Activated CD4-positive, alpha-beta T cell treated with anti-CD3 and anti-CD28 coated beads, Interleukin-10, Interleukin-2, amounts not matched to agents 100 ng/mL and 50 ng/mL, durations not matched to agents 16 hours and 8 hours (primary cell): ENCODE measurements at regions not wholly inside any gene's neighbourhood (a gene's known extent, or its start where the extent isn't known, plus 50 kb on each side); places are given as distances from the start of the nearest gene placed in this dataset.

Experiments used
- DNase-seq: peaks from one replicate; pipeline ENCODE4 v3.0.0-alpha.2; 2020

DNA sequence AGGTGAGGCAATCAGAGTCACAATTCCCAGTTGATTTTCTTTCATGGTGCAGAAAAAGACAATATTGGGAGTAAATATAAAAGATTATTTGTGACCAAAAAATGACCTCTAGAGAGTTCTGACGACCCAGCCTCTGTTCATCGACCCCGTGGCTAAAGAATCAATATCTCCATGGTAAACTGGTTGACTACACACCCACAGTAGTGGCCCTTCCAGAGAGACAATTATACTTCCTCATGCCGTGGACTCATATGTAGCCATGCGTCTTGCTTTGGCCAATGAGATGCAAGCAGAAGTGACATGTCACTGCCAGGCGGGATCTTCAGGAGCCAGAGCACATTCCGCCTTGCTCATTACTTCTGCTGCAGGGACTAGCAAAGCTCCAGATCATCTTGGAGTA lies 163.3 kb upstream of the RAD23B start:
- no peak for DNase-seq

DNA sequence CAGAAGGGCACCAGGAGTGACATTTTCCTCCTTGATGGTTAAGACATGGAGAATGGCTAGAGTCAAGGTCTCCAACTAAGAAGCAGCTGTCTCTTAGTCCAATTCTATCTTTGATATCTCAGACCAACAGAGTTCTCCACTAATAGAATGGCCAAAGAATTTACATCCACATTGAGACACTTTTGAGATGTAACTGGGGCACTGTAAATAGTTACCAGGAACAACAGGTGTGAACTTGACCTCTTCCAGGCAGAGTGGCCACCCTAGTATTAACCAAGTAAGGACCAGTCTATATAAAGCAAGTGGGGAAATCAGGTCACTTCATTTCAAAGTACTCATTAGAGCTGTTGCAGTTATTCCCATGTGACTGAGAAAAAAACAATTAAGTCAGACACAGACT lies 159.7 kb upstream of the RAD23B start:
- no peak for DNase-seq

DNA sequence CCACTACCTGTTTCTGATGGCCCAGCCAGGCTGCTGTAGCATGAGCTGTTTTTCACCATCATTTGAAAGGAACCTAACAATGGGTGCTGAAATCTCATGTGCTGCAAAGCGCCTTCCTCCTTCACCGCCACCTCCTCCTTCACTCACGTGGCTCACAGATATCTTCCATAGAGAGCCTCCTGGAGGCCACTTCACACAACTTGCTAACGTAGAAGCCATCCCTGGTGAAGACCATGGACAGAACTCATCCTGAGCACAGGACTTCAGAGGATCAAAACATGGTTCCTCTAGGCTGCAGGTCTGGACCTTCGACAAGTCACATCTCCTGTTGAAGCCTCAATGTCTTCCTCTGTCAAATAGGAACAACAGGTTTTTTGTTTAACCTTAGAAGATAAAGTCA lies 155.5 kb upstream of the RAD23B start:
- DNase-seq = no peak

DNA sequence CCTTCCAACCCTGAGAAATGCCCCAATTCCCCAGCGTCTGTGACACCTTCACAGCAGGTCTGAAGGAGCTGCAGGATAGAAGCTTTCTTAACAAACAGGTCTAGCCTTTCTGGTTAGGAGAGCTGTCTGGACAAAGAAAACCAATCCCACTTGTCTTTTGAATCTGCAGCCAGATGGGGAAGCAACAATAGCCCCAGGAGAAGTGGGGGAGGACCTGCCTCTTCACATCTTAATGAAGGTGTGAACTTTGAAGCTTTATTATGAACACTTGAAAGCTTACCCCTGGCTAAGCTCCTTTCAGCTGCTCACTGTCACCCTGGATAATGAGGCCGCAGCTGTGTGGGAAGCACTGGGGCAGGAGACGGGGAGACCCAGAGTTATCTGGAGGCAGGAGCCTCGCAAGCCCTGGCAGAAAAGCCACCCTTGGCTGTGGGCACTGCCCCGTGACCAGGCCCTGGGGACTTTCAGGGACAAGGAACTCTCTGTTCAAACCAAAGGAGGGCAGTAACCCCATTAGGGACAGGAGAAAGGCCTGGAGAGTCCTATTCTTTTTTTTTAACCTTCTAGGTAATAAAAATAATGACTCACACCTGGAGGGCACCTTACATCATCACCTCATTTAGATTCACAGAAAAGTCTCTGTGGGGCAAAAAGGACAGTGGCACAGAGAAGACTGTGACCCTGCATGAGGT lies 151.8 kb upstream of the RAD23B start:
- DNase-seq = no peak

DNA sequence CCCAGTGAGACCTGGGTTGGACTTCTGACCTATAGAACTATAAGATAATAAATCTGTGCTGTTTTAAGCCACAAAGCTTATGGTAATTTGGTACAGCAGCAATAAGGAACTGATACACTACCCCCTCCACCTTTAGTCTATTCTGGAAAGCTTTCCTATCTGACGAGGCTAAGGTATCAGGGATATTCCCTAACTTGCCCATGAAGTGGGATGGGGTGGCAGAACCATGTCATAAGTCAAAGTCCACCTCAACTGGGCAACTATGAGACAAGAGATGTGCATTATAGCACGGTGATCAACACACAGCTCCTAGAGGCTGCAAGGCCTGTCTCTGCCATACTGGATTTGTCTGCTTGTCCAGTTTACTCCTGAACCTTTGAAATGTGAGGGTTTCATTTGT lies 146.8 kb upstream of the RAD23B start:
- no peak for DNase-seq

DNA sequence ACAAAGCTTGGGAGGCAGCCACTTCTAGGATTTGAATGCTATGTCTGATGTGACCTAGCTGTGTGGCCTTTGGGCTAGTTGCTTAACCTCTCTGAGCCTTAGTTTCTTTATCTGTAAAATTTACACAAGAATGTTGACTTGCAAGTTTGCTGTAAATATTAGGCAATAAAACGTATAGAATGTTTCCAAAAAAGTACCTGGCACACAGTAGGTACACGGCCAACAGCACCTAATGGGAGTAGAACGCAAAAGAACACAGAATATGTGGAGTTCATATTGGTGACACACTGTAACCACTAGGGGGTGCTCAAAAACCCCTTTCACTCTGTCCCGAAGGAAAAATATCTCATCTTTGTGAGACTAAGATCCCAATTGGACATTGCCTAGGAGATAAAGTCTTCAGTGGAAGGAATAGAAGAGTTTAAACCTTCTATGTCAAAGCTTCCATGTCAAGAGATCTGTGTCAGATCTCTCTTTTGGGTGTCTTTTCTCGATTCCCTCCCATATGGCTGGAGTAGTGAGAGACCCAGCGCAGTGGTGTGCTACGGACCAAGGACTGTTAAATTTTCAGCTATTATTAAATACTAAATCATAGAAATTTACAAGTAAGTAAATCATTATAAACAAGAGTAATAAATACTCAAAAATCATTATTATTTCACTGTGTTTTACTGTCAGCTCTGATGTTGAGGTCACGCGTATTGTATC lies 145.4 kb upstream of the RAD23B start:
- DNase-seq = peak; percentile 34

DNA sequence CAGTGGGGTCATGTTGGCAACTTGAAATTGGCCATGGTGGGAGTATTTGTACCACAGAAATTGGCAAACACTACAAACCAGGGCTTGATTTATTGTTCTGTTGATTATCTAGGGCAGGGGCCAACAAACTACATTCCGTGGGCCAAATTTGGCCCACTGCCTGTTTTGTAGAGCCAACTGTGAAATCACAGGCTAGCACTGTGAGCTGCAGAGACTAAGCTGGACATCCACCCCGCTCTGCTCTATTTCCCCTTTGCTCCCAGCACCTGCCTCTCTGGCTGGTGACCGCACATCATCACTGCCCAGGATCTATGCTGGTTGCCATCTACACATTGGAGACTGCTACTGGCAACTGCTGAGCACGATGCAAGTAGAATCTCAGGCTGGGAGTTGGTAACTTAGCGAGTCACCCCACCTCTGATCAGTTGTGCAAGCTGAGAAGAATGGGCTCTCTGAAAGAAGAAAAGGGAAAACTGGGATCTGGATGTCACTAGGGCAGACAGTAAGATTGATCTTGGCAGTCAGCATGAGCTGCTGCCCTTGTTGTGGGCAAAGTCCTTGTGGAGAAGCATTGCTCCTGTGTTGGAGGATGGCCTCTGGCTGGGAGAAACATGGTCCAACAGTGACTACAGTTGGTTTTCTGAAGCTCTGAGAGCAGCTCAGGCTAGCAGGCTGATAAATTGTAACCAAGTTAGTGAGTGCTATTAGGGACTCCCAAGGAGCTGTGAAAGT lies 144.7 kb upstream of the RAD23B start:
- DNase-seq = no peak

DNA sequence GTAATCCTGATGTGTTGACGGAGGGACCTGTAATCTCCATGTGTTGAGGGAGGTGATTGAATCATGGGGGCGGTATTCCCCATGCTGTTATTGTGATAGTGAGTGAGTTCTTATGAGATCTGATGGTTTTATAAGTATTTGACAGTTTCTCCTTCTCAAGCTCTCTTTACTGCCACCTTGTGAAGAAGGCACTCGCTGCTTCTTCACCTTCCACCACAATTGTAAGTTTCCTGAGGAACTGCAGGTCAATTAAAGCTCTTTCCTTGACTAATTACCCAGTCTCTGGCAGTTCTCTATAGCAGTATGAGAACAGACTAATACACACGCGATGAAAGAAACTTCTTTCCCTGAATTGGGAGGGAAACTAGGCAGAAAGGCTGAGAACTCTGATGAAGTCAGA lies 141.1 kb upstream of the RAD23B start:
- DNase-seq = no peak

DNA sequence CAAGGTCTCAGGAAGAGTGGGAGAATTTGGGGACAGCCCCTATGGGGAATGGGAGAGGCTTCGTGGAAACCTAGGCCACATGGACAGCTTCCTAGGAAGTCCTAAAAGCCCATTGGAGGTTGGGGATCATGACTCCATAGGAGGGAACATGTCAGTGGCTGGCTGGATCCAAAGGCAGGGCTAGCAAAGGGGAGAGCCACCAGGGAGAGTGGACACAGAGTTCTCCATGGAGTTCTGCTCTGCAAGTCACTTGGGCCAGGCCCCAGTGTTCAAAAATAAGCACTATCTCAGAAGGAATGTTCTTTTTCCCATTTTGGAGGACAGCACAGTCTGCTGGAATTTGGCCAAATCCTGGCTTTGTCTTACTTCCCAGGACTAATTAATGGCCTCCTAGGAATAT lies 140.6 kb upstream of the RAD23B start:
- DNase-seq = no peak

DNA sequence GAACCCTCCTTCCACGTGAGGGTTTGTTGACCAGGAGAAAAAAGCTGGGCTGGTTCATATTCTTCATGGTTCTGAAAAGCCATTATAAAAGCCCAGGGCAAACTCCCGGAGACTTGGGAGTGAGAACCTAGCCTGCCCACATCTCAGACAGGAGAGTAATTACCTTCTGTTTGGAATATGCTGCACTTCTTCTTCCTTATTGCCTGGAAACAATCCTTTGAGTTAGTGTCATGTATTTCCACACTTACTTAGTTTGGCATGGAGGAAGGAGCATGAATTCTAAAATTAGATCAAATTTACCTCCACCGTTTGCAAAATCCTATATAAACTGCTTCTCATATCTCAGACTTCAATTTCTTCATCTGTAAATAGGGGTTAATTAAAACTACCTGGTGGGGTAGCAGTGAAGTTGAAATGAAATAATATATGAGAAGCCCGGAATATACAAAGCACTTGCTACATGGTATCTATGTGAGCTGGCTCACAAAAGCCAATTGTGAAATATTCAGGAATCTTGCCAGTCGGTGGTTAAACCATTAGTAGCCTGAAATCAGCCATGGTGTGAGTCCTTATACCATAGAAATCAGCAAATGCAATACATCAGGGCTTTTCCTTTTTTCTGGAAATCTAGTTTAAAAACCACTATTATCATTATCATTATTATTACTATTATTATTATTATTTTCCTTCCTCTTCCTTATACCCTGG lies 140.0 kb upstream of the RAD23B start:
- DNase-seq = no peak

DNA sequence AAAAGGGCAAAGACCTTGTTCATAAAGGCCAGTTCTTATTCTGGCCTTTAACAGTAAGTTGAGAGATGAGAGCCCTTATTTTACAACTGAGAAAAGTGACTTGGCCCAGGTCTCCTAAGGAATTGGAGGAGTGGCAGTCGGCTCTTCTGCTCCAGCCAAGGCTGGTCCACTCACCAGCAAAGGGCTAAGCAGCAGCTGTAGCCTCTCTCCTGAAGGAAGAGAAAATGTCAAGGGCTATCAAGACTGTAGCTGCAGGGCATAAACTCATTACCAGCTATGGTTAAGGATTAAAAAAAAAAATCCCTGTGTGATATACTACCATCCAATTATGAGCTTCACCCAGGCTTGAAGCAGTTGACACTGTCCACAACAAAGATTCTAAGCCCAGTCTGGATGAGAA lies 138.6 kb upstream of the RAD23B start:
- DNase-seq = no peak

DNA sequence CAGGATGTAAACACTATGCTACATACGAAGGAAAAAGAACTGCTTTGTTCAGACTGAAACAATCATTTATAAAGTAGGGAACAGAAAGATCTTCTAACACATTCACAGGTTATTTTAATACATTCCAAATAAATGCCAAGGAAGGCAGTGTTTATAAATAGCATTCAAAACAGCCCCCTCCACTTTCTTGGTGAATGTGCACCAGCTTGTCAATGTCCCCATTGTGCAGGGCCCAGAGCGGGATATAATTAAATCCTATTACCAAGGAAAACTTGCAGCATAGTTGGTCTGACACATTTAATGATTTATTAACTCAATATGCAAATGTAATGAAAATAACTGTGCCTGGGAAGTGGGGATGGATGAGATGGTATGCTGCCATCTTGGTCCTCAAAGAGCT lies 135.9 kb upstream of the RAD23B start:
- no peak for DNase-seq

DNA sequence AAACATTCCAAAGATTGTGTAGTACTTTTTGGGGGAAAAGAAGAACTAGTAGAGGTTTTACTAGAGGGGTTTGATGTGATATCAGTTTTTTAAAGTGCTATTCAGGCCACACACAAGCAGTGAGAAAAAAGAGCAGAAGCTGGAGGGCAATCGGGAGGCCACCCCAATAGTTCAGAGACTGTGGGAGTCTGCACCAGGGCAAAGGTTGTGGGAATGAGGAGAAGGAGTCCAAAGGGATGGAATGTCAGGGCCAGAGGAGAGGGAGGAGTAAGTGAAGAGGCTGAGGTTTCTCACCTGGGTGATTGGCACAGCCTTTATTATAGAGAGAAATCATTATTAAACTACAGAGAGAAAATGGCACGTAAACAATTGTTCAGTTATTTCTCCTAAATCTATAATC lies 134.9 kb upstream of the RAD23B start:
- no peak for DNase-seq

DNA sequence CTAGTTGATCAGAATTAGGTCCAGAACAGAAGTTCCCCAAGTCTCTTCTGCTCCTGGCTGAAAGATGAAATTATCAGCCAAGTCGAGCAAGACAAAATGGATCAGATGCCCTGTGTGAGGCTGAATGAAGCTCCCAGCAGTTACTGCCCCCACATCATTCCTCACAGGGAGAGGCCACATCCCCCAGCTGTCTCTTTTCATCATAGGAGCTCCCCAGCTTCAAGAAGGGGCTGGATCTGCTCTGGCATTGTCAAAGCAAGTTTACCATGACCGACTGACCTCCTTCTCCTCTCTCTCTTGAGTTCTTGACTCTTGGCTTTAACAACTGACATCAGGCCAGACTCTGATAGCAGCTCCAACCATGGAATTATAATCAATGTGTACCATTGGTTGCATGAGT lies 133.3 kb upstream of the RAD23B start:
- no peak for DNase-seq

DNA sequence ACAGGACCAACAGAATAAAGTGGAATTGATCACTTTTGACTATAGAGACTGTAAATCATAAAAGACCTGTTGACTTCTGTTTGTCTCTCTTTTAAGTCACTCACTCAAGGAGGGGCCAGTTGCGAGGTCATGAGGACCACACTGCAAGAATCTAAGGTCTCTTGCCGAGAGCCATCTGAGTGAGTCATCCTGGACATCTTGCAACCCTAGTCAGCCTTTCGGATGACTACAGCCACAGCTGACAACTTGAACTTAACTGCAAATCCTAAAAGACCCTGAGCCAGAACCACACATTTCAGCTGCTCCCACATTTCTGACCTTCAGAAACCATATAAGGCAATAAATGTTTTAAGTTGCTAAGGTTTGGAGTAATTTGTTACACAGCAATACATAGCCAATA lies 129.7 kb upstream of the RAD23B start:
- no peak for DNase-seq

DNA sequence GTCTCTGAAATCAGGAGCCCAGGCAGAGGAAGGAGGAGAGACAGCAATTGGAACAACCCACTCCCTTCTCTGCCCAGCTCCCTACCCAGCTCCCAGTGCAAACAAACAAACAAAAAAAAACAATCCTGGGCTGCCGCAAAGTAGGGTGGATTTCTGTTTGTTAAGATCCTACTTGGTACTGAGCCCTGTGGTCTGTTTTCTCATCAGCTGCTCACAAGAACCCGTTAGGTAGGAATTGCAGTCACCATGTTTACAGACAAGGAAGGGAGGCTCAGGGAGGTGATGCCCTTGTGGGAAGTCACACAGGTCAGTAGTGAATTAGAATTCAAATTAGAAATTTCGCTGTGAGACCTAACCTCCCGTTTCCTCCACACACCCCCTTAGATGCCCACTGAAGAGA lies 128.8 kb upstream of the RAD23B start:
- no peak for DNase-seq

DNA sequence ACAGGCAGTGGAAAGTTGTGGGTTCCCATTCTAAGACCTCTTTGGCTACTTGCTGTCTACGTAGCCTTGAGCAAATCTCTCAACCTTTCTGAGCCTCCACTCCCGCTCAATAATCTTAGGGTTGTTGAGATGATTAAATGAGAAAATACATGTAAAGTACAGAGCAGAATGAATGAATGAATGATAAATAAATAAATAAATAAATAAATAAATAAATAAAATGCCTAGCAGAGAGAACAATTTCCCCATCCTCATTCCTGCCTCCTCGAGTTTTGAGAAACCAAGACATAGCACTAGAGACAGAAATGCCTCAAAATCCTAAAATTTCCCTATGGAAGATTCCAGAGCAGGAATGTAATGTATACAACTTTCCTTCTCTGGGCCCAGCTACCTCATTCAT lies 128.3 kb upstream of the RAD23B start:
- no peak for DNase-seq

DNA sequence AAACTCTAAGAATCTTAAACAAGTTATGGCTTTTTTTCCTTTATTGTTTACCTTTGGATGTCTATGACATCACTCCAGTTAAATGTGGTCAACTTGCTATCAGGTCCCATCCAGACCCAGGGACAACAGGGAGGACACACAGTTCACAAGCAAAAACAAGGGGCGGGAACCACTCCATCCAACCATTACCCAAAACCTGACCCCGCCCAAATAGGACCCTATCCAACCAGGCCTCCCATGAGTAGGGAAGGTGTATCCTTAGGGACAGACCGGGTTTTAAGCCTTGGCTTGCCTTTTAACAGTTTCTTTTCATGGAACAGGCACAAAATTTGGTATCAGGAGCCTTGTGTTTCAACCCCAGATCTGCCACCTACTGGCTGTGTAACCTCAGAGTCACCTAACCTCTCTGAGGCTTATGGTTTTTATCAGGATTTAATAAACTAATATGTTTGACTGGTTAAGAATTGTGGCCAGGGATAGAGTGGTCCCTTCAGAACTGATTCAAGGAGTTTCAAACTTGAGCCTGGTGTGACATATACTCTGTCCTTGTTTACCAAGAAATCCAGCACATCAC lies 127.7 kb upstream of the RAD23B start:
- DNase-seq = no peak

DNA sequence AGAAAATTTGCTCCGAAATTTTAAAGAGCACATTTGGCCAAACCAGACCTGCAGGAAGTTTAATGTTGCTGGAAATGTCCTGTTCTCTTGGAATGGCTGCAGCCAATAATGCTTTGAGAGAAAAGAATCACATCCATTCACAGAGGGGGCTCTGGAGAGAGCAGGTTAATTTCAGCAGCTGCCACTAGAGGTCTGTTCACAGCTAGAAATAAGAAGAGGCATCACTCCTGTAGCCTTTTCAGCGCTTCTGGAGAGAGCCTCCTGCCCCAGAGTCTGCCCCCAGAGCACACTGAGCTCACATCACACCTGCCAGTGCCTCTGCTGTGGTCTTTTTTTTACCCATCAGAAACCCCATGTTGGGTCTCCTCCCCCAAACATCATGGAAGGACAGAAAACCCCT lies 124.8 kb upstream of the RAD23B start:
- DNase-seq = peak; percentile 21

DNA sequence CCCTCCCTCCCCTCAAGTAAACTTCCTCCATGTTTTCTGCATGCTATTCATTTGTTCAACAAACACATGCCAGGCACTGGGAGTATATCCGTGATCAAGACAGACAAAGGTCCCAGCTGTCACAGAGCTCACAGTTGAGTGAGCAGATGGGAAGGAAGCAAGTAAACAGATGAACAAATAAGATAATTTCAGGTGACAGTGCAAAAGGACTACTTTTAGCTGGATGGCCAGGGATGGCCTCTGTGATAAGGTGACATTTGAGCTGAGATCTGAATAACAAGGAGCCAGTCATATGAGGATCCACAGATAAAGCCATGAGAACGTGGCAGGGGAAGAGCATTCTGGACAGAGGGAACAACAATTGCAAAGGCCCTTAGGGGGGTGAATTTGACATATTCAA lies 121.7 kb upstream of the RAD23B start:
- no peak for DNase-seq

DNA sequence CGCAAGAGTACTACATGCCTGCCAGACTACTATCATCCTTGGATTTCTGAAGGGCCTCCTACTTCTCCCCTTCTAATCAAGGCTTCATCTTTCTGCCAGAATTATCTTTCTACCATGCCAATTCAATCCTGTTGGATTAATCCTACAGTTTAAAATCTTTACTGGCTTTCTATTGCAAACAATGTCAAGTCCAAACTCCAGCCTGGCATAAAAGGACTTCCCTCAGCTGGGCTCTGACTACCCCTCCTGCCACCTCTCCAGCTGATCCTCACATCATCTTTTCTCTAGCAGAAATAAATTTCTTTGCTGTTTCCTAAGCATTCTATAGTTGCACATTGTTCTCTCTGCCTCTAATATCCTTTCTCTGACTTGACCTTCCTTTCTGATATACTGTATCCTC lies 119.7 kb upstream of the RAD23B start:
- no peak for DNase-seq

DNA sequence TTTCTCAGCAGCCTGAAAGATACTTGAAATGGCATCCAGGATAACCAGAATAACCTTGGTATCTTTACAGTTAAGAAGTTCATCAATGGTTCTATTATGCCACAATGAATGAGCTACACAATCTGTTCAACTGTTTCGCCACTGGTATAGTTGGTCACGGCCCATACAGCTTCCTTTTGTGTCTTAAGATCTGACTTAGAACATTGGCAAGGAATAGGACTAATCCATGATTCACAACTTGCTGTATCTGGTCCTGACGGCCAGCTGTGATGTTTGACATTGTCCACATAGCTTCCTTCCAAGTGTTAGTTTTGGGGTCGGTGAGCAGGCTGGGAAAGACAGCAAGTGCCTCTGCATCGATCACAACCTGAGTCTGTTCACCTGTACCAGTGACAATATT lies 113.3 kb upstream of the RAD23B start:
- DNase-seq = no peak

DNA sequence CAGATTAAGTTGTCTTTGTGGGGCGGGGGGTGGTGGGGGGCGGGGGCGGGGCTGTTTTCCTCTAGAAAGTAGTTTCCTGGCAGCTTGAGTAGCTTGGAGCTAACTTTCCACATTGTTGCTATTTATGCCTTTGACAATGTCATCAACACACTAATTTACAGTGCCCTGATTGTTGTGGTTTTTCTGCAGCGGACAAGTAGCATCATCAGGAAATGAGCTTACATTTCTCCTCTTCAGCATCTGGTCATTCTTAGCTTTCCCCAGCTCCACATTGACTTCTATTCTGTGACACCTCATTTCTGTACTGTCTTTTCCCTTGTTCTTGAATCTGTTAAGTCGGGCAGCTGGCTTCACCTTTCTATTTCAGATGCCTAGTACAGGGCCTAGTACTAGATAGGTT lies 112.3 kb upstream of the RAD23B start:
- peak; percentile 17 for DNase-seq
